GM13976 (cell line): ENCODE measurements at regions not wholly inside any gene's neighbourhood (a gene's known extent, or its start where the extent isn't known, plus 50 kb on each side); places are given as distances from the start of the nearest gene placed in this dataset.

Experiments
- DNase-seq: peaks from one replicate; pipeline ENCODE4 v3.0.0; 2012; ENCODE audit warnings: low spot score
- in situ Hi-C: fragments of 300-500 bp; cut with MboI; formaldehyde crosslinking; loops from one replicate; pipeline ENCODE4 v1.12.0; 2022; ENCODE audit warnings: low sequenced_read_pairs, mixed read lengths, inconsistent platforms; ENCODE audit not compliant: unreplicated experiment
- TF ChIP-seq, protein P1 (sequence below): IDR thresholded peaks from 2 replicates; pipeline ENCODE4 v1.5.1; 2012; ENCODE audit warnings: borderline replicate concordance, mild to moderate bottlenecking; ENCODE audit not compliant: insufficient read depth; ENCODE audit errors: extremely low read depth, missing control alignments, control extremely low read depth

DNA sequence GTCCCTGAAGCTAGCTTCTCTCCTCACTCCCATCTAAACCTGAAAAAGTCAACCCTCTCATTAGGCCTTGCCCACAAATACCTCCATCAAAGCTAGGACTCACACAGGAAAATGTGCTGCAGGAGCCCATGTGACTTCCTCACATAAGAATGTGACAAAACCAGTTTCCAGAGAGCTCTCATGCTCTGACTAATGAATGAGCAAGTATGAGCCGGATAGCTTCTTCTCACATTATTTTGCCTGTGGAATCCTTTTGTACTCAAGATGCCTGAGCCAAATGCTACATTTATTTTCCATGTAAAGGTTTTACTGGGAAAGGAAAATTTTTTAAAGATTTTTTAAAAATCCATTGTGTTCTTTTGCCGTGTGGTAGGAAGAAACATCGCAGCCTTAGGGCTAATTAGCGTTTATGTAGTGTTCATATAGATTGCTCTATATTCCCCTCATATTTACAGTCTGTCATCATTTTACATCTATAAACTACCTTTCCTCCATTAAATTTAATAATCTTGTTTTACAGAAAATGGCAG is 68.6 kb upstream of the CCN6 start:
- TF ChIP-seq, protein P1, sequence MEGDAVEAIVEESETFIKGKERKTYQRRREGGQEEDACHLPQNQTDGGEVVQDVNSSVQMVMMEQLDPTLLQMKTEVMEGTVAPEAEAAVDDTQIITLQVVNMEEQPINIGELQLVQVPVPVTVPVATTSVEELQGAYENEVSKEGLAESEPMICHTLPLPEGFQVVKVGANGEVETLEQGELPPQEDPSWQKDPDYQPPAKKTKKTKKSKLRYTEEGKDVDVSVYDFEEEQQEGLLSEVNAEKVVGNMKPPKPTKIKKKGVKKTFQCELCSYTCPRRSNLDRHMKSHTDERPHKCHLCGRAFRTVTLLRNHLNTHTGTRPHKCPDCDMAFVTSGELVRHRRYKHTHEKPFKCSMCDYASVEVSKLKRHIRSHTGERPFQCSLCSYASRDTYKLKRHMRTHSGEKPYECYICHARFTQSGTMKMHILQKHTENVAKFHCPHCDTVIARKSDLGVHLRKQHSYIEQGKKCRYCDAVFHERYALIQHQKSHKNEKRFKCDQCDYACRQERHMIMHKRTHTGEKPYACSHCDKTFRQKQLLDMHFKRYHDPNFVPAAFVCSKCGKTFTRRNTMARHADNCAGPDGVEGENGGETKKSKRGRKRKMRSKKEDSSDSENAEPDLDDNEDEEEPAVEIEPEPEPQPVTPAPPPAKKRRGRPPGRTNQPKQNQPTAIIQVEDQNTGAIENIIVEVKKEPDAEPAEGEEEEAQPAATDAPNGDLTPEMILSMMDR, result no peak
- no peak for DNase-seq
- in situ Hi-C loops, result no loop called here

DNA sequence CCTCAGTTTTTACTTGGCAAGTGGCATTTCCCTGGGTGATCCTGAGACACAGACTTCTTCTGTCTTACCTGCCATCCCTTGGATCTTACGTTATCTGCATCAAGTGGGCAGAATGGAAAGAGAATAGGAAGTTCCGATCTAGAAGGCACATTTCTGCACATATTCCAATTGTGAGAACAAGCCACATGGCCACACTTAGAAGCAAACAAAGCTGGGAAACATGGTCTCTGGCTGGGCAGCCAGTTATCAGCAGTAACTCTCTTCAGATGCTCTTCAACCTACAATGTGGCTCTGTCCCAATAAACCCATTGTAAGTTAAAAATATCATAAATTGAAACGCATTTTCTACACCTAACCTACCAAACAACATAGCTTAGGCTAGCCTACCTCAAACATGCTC is 67.3 kb upstream of the CCN6 start:
- in situ Hi-C loops, result no loop called here
- TF ChIP-seq, protein P1, result peak; percentile 4
- DNase-seq, result no peak

DNA sequence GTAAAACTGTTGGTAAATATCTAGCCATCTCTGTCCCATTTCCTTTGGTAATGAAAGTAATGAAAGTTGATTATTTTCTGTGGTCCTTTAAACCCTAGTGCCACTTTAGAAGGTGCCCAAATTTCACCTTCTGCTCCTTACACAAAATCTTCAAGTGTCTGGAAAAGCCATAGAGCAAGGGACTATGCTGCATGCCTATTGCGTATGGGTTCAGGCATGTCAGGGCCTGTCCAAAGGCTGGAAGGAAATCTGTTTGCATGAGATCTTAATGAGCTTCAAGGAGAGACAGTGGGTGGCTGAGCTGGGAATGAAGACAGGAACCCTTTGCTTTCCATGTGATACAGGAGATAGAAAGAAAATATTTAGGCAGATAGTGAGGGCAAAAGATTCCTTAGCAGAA is 66.6 kb upstream of the CCN6 start:
- TF ChIP-seq, protein P1, result no peak
- in situ Hi-C loops, result no loop called here
- no peak for DNase-seq

DNA sequence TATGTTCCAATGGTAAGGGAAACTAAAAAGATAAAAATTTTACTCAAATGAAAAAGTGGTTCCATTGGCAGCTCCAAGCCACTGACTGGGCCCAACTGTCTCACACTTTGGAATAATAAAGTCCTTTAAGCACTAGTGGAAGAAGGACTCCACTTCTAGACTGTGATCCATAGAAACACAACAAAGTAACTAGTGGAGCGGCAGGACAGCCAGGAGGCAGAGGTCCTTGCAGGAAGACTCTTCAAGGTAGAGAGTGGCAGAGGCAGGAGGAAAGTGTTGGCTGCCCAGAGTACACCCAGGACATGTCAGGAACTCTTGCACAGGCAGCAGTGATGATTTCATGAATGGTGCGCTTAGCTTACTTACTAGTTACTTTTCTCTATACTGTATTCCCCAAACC is 65.0 kb upstream of the CCN6 start:
- in situ Hi-C loops, result no loop called here
- TF ChIP-seq, protein P1, result no peak

DNA sequence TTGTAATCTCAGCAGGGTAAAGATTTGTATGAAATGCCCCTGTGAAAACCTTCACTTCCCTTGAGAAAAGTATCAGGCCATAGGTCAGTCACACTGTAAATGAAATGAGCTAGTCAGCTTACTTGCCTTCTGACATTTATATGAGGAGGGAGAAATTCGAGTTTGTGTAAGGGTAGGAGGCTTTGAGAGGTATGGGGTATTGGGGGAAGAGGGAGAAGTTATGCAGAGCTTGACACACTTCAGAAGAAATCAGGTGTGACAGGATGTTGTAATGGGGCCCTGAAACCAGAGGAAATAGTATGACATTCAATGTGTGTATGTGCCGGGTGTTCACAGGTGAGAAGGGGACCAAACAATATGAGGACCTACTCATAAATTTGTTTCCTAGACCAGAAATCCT is 64.2 kb upstream of the CCN6 start:
- TF ChIP-seq, protein P1, result no peak
- in situ Hi-C loops, result no loop called here
- DNase-seq, result no peak

More for the DNA sequence above, 65.0 kb upstream of the CCN6 start:
- no peak for DNase-seq

DNA sequence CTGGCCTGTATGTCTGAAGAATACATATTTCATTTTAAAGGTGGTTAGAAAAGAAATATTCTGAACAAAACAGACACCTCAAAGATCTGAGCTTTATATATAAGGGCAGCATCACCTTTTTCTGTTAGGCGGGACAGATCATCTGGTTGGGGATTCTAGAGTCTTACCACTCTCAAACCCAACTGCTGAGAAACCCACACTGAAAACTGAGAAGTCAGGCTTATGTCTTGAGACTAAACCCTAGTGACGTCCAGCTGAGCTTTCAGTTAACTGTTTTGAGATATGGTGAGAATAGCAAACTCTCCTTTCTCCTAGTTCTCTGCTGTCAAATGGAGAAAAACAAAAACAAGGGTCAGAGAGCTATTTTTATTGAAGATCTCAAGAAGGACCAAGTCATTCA is 63.7 kb upstream of the CCN6 start:
- TF ChIP-seq, protein P1, result no peak
- peak; percentile 22 for DNase-seq
- in situ Hi-C loops, result no loop called here

DNA sequence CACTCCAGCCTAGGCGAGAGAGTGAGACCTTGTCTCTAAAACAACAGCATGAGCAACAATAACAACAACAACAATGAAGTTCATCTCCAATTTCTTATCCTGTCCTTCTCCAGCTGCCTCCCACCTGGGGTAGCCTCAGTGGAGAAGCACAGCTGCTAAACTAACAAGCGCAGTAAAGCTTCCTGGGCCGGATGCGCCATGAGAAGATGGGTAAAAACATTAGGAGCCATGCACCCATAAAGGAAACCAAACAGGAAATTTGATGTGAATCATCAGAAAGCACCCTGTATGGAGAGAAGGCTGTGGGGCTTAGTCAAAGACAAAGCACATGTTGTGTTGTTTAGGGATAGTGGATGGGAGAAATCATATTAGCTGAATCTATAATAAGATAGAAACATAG is 61.1 kb upstream of the CCN6 start:
- no peak for DNase-seq
- TF ChIP-seq, protein P1, result no peak
- in situ Hi-C loops, result no loop called here
